Neural progenitor cell (in vitro differentiated cells): ENCODE measurements at regions not wholly inside any gene's neighbourhood (a gene's known extent, or its start where the extent isn't known, plus 50 kb on each side); places are given as distances from the start of the nearest gene placed in this dataset.

Source experiments
- CTCF ChIP-seq: fragments of 200-600 bp; sonication (generic); IDR thresholded peaks from 2 replicates; pipeline ENCODE4 v1.5.1; 2017; ENCODE audit warnings: antibody characterized with exemption, mild to moderate bottlenecking
- EZH2 ChIP-seq: fragments of 200-600 bp; sonication (generic); IDR thresholded peaks from 2 replicates; pipeline ENCODE4 v1.6.1; 2017; ENCODE audit warnings: antibody characterized with exemption, mild to moderate bottlenecking, moderate library complexity
- EZH2phosphoT487 ChIP-seq: fragments of 200-600 bp; sonication (generic); IDR thresholded peaks from 2 replicates; pipeline ENCODE4 v1.6.1; 2017; ENCODE audit warnings: antibody characterized with exemption

GRCh38 chr18:34431042-34431441 lies 206.3 kb upstream of the NOL4 start:
- TF ChIP-seq CTCF = no peak
- TF ChIP-seq EZH2 = no peak
- TF ChIP-seq EZH2phosphoT487 = no peak
